KBM-7 (cell line): ENCODE measurements at regions not wholly inside any gene's neighbourhood (a gene's known extent, or its start where the extent isn't known, plus 50 kb on each side); places are given as distances from the start of the nearest gene placed in this dataset.

ENCODE experiments used
- DNase-seq: peaks from one replicate; pipeline ENCODE4 v3.0.0-alpha.2; 2015
- in situ Hi-C: fragments of 300-500 bp; cut with MboI; formaldehyde crosslinking; loops from 2 replicates; pipeline ENCODE4 v1.14.3; 2020; ENCODE audit warnings: low sequenced_read_pairs, low pct_unique_long_range_greater_than_20kb, mixed read lengths

GRCh38 chr3:193933451-193933850, 202.5 kb upstream of the HES1 start:
- DNase-seq: no peak
- in situ Hi-C loops: no loop called here

GRCh38 chr3:193935916-193936315, 200.0 kb upstream of the HES1 start:
- in situ Hi-C loops: no loop called here
- DNase-seq: no peak

GRCh38 chr3:193938613-193939012, 197.3 kb upstream of the HES1 start:
- in situ Hi-C loops: no loop called here
- DNase-seq: no peak

- DNase-seq: no peak
- in situ Hi-C loops: no loop called here
Observed at GRCh38 chr3:193939527-193939926, 196.4 kb upstream of the HES1 start.

- in situ Hi-C loops: no loop called here
Observed at GRCh38 chr3:193940526-193940925, 195.4 kb upstream of the HES1 start.

GRCh38 chr3:193941486-193941885, 194.5 kb upstream of the HES1 start:
- in situ Hi-C loops: no loop called here
- no peak for DNase-seq

More at GRCh38 chr3:193940526-193940925, 195.4 kb upstream of the HES1 start:
- no peak for DNase-seq

GRCh38 chr3:193942516-193943055, 193.4 kb upstream of the HES1 start:
- in situ Hi-C loops: no loop called here
- DNase-seq: no peak

- in situ Hi-C loops: no loop called here
- no peak for DNase-seq
Observed at GRCh38 chr3:193943200-193943599, 192.7 kb upstream of the HES1 start.

GRCh38 chr3:193943851-193944517, 192.0 kb upstream of the HES1 start:
- DNase-seq: no peak
- in situ Hi-C loops: no loop called here

GRCh38 chr3:193944518-193944884, 191.4 kb upstream of the HES1 start:
- no peak for DNase-seq
- in situ Hi-C loops: no loop called here

GRCh38 chr3:193945143-193945542, 190.8 kb upstream of the HES1 start:
- no peak for DNase-seq
- in situ Hi-C loops: no loop called here

- no peak for DNase-seq
- in situ Hi-C loops: no loop called here
Observed at GRCh38 chr3:193946945-193947344, 189.0 kb upstream of the HES1 start.

GRCh38 chr3:193947596-193947995, 188.4 kb upstream of the HES1 start:
- in situ Hi-C loops: no loop called here
- no peak for DNase-seq

- DNase-seq: no peak
- in situ Hi-C loops: no loop called here
Observed at GRCh38 chr3:193948459-193948858, 187.5 kb upstream of the HES1 start.

- DNase-seq: no peak
- in situ Hi-C loops: no loop called here
Observed at GRCh38 chr3:193951859-193952258, 184.1 kb upstream of the HES1 start.

- in situ Hi-C loops: no loop called here
- no peak for DNase-seq
Observed at GRCh38 chr3:193954752-193955151, 181.2 kb upstream of the HES1 start.

- in situ Hi-C loops: no loop called here
- DNase-seq: no peak
Observed at GRCh38 chr3:193955719-193956118, 180.2 kb upstream of the HES1 start.

GRCh38 chr3:193959861-193960260, 176.1 kb upstream of the HES1 start:
- in situ Hi-C loops: no loop called here

GRCh38 chr3:193960487-193961274, 175.3 kb upstream of the HES1 start:
- no peak for DNase-seq
- in situ Hi-C loops: no loop called here

More at GRCh38 chr3:193959861-193960260, 176.1 kb upstream of the HES1 start:
- no peak for DNase-seq

GRCh38 chr3:193962986-193963685, 172.8 kb upstream of the HES1 start:
- no peak for DNase-seq
- in situ Hi-C loops: no loop called here
